Testis (tissue), 2 donors: ENCODE measurements at regions not wholly inside any gene's neighbourhood (a gene's known extent, or its start where the extent isn't known, plus 50 kb on each side); places are given as distances from the start of the nearest gene placed in this dataset.

Source experiments
- CTCF ChIP-seq, 3 experiments: fragments of 450-650 bp in 2 of 3; fragments of 200-600 bp in 1 of 3; sonication (generic) in 1 of 3; IDR thresholded peaks; one replicate each; pipeline ENCODE4 v1.5.1; 2016 to 2019; ENCODE audit warnings: antibody characterized with exemption in 3 of 3, mild to moderate bottlenecking in 2 of 3, moderate library complexity in 1 of 3
- POLR2A ChIP-seq: fragments of 450-650 bp; IDR thresholded peaks from one replicate; pipeline ENCODE4 v1.6.1; 2017; ENCODE audit warnings: antibody characterized with exemption, mild to moderate bottlenecking, moderate library complexity

GRCh38 chr11:98549571-98549970, 471.2 kb upstream of the CNTN5 start:
- TF ChIP-seq POLR2A, result no peak
- no peak for TF ChIP-seq CTCF (IDR thresholded peaks at IDR 0.05)
